GM21423 (cell line): ENCODE measurements at regions not wholly inside any gene's neighbourhood (a gene's known extent, or its start where the extent isn't known, plus 50 kb on each side); places are given as distances from the start of the nearest gene placed in this dataset.

Experiments
- ATAC-seq: cut with Tn5 transposase; IDR thresholded peaks from one replicate; pipeline ENCODE4 v1.9.1; 2021; ENCODE audit warnings: mild to moderate bottlenecking, moderate library complexity; ENCODE audit not compliant: unreplicated experiment

DNA sequence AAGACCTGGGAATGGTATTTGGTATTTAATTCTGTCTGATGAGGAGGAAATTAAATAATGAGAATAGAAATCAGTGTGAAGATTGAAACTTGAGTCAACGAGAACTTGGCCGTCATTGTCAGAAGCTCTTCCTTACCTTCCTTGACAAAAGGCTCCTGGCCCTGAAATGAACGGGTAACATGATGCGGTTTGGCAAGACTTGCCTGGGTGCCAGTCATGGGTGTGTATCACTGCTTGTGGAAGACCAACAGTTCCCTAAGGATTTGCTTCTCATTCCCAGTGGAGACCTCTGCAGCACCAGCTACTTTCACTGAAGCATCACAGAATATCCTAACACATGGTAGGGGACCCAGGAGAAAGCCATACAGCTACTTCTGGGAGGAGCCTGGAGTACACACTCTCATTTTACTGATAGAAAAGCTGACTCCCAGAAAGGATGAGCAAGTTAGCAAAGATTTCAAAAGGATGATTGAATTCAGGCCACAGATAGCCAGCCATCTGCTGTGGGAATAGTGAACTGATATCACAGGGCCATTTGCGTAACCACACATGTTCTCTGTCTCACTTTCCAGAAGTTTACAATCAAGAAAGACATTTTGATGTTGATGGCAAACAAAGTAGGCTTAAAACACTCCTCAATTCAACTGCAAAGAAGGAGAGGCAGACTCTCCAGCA lies 258.1 kb upstream of the SALL1 start:
- ATAC-seq: no peak

DNA sequence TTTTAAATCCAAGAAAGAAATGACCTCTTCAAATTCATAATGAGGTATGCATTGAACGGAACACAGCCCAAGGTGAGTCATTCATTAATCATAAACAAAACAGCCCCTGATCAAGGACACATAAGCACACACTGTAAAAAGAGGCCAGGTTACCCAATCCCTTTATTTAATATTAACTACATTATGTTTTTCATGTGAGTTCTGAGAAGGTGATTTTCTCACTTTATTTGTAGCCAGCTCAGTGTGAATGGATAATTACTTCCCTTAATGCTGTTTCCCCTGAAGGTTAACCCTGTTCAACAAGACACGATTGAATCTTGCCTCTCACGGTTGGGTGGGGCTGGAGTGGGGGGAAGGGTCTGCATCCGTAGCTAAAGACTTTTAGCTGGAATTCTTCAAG lies 257.3 kb upstream of the SALL1 start:
- ATAC-seq: no peak

DNA sequence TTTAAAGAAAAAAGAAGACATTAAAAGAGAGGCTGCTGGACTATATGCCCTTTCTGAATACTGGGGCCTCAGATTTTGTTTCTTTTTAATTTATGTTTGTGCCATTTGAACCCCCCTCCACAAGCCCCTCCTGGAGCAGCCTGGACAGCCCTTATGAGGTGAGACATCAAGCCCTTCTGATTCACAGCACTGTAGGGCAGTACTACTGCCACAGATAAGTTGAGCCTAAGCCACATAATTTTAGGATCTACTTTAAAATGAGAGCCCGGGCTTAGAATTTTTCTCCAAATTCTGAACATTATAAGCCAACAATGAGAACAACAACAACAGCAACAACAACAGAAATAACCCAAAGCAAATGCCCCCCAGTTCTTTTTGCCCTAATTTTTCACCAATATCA lies 256.9 kb upstream of the SALL1 start:
- ATAC-seq: no peak

DNA sequence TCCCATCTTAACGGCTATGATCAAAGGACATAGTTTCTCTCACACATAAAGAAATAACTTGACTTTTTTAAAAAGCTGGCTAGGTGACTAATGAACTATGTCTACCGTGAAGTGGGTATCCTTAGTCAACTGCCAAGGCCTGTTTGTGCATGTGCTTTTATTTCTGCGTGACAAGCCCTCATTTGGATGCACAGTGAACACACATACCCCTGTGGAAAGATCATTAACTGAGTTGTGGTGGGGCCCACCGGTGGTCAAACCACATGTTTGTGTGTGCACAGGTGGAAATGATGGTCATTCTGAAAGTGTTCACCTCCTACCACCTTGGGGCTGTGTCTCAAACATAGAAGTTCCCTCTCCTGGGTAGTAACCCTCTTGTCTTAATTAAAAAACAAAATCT lies 256.1 kb upstream of the SALL1 start:
- no peak for ATAC-seq

DNA sequence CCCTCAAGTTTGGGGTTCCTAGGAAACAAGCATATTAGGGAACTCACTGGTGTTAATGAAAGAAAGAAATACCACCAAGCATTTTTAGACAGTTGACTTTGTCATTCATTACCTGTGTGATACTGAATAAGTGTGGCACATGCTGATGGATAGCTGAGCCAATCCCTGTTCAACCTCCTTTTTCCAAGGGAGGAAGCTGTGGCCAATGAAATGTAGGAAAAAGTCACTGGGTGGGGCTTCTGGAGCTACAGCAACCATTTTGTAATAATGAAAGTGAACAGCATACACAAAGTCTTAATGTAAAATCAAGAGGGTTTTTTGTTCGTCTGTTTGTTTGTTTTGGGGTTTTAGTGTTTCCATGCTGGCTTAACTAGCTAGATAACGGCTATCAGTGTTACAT lies 254.3 kb upstream of the SALL1 start:
- no peak for ATAC-seq

DNA sequence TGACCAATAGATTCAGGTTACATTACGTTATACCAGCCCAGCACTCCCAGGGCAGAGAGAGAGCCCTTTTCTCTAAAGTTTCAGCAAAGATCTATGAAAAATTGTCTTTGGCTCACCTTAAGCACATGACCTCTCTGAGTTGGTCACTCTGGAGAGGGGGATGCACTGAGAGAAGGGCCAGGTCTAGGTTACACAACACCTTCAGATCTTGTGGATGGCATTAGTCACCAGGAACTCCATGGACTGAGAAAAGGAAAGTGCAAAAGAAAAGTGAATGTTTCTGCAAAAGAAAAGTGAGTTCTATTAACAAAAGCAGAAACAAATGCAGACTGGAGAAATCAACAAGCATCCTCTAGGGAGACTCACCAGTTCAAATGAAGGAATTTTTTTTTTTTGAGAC lies 253.3 kb upstream of the SALL1 start:
- no peak for ATAC-seq

DNA sequence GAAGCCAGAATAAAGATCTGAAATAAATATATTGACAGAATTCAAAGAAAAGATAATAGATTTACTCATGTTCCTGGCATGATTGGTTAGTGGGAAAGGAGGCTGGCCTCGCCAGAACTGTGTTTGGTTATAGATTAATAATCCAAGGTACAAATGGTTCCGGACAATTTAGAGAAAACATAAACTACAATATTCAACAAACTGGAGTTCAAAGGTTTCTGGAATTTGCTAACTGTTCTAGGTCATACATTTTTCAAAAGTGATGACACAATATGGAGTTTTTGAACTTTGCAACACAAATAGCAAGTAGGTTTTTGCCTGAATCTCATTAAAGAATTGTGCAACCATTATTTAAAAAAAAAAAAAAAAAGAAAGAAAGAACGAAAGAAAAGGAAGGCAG lies 251.7 kb upstream of the SALL1 start:
- ATAC-seq: no peak

DNA sequence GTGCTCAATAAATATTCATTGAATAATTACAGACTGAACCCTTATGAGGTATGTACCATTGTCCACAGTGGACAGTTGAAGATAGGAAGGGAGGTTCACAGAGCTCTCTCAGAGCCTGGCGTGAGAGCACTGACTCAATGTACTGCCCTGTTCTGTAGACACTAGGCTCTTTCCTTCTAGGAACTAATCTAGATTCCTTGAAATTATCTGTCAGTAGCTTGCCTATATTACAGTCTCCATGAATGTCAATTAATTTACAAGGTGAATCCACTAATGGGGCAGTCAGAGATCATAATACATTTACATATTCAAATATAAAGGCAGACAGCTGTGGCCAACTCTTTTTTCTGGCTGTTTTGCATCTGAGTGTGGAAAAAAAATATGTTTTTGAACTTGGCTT lies 251.2 kb upstream of the SALL1 start:
- no peak for ATAC-seq

DNA sequence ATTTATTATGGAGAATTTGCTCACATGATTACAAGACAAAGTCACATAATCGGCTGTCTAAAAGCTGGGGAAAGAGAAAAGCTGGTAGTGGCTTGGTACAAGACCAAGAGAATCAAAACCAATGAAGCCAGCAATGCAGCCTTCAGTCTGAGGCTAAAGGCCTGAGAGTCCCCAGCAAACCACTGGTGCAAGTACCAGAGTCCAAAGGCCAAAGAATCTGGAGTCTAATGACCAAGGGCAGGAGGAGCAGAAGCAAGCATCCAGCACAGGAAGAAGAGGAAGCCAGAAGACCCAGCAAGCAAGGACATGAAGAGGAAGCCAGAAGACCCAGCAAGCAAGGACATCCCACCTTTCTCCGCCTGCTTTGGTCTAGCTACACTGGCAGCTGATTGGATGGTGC lies 250.6 kb upstream of the SALL1 start:
- no peak for ATAC-seq

DNA sequence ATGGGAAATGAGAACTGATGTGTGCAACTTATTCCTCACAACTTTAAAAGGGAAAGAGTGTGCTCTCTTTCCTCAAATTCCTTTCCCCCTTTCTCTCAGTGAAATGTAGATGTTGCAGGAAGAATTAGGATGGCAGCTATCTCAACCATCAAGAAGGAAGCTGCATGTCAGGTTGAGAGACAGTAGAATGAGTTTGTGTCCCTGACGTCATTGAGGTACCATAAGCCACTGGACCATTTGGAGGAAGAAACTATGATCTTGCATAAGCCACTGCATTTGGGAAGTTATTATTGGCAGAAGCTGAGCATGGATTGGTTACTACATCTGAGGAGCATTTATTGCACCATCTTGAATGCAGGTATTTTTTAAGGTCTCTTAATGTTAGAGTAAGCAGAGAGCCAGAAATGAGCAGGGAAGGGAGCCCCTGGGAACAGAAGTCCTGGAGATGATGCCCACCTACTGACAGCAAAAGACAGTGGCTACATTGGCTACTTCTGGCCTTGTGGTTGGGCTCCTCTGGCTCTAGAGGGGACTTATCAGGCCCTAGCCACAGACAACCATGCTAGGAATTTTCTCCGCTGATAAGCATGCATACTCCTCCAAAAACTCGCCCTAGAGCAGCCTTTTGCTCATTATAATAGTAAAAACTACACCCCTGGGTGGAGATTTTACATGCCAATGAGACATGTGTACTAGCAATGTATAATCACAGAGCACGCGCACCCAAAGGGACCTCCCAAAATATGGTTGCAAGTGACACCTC lies 249.0 kb upstream of the SALL1 start:
- ATAC-seq: no peak

DNA sequence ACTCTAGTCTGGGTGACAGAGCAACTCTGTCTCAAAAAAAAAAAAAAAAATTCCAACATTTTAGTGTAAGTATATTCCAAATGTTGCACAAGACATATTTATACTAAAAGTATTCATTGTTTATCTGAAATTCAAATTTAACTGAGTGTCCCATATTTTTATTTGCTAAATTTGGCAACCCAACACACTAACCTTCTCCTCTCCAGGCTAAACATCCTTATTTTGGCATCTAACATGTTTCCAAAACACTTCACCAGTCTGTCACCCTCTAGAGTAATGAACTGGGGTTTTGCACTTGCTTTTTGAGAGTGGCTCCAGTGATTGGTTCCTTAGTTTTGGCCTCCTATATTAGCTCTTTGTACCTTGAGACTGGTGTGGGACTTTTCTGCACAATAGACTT lies 243.4 kb upstream of the SALL1 start:
- ATAC-seq: no peak

DNA sequence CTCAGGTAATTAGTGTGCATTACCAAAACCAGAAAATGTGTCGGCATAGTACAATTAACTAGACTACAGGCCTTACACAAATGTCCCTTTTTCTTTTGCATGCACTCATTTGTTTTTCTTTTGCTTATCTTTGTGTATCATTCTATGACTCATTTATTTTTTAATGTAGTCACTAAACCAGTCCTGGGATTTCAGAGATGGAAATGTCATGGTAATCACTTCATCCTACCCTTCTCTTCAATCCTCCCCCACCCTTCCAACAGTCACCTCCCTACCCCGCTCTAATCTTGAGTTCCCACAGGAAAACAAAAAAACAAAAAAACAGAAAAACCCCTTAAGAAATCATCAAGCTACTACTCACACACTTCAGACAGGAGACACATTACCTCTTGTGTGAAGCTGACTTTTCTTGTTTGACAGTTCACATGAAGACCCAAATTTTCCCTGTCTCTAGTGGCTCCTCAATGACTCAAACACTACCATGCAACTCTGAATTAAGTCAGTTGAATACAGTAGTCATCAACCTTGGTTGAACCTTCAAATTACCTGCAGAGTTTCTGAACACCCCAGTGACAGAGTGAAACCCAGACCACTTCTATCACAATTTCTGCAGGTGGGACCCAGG lies 242.4 kb upstream of the SALL1 start:
- no peak for ATAC-seq

DNA sequence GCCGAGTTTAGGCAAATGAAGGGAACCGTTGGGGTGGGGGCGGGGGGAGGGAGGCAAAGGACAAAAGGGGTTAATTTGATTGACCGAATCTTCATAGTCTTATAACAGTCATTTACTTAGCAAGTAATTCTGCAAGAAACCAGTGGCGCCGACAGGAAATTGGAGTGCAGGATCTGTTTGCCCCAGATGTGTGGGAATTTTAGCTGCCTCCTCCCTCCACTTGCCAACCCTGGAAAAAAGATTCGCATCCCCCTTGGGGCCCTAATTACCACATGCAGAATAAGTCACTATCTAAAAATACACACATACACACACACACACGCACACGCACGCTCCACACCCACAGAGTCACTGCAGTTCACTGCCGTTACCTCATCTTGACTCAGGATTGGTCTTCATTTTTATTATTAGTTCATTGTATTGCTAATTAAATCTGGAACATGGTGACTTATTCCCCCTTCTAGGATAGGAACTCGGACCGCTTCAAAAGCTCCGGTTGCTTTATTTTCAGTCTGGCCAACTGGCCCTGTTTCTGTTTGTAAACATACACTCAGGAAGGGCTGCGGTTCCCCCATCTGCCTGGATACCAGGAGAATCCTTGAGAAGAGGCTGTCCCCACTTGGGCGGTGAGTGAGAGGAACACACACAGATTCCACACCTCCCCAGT lies 241.6 kb upstream of the SALL1 start:
- no peak for ATAC-seq

DNA sequence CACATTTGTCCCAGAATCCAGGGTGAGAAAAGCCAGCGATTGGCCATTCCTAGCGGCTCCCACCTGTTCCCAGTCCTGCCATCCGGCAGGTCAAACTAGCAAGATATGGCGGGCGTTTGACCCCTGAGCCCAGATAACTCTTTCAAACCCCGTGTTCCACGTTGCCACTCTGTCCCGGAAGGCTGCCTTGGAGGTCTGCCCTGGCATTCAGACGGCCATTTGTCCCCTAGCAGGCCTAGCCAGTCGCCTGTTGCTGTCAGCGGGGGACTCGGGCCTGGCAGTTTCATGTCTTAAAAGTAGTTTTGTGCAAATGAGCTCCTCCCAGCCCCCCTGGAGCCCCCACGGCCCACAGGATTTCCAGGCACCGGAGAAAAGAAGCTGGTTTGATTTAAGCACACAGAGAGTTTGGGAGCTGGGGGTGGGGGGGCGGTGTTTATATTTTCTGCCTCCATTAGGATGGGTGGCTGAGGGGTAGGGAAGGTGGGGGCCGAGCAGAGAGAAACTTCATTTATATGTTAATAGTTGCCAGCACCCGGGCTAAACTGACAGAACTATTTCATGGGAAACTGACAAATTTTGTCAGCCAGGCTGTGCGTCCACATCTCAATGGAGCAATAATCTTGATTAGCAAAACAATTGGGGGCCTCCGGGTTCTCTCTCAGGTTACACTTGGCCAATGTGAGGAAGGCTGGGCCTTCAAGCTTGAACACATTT lies 240.9 kb upstream of the SALL1 start:
- ATAC-seq: no peak

DNA sequence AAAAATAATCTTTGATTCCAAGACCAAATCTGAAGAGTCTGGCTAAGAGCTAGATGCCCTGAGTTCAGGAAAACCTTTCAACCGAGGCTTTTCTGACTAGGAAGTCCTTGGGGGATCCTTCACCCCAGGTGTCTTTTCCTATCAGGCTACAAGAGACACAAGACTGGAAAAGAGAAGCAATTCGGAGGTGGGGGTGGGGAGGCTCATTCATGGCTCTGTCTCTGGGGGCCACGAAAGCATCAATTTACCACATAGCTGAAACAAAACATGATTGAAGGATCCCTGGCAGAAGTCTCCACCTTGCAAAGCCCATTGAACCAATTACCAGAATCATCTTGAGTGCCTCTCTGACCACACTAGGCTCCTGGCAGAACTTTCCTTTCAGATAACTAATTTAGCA lies 239.8 kb upstream of the SALL1 start:
- no peak for ATAC-seq

DNA sequence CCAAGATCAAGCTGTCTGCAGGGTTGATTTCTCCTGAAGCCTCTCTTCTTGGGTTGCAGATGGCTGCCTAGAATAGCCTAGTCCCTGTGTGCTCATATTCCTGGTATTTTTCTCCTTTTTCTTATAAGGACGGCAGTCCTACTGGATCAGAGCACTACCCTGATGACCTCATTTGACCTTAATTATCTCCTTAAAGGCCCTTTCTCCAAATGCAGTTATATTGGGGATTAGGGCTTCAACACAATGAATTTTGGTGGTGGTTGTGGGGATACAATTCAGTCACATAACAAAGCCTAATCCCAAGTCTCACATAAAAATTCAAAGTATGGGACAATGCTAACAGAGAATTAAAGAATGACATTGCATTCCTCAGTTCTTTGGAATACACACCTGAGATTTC lies 238.8 kb upstream of the SALL1 start:
- no peak for ATAC-seq

DNA sequence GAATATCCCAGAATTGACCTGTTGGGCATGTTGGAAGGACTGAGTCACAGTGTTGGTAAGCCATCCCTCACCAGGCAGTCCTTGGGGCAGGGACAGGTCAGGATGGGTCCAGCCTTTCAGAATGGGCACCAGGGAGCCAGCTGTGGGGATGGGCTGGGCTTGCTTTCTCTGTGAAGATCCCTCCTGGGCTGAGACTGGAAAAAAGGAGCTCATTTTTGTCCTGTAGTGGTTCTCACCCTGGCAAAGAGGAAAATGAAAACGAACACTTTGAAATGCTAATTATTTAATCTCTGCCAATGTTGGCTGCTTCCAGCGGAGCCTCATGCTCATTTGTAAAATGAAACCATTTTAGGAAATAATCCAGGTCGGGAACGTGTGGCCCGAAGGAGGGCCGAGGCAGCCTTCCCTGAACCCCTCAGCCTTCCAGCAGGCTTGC lies 237.5 kb upstream of the SALL1 start:
- no peak for ATAC-seq

DNA sequence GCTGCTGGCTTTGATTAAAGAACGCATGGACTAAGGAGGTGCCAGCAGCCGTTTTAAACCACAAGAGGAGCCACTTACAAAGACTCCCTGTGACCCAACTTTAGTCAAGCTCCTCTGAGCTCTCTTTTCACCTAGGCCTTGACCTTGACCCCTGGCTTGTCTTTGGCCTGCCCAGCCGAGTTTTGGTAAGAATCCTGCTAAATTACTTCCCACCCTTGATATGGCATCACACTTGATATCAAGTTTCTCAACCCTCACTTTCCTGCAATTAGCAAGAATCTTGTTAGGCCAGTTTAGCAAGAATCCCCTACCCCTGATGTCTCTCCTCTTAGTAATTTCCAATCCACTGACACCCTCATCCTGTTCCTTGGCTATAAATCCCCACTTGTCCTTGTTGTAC lies 232.8 kb upstream of the SALL1 start:
- no peak for ATAC-seq

DNA sequence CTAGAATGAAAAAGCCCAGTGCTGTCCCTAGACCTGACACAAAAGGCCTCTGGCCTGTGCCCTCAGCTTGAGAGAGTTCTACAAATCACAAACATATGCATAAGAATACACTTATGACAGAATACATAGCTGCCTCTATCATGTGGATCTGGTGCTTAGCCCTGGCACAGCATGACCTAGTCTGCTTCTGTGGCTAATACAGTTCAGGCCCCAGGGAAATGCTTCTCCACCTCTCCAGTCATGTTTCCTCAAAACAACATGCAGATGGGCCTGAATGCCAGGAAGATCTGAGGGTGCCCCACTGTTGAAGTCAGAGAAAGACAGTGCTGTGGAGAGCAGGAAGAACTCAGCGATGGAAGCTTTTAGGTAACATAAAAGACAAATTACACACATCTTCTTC lies 231.9 kb upstream of the SALL1 start:
- no peak for ATAC-seq

DNA sequence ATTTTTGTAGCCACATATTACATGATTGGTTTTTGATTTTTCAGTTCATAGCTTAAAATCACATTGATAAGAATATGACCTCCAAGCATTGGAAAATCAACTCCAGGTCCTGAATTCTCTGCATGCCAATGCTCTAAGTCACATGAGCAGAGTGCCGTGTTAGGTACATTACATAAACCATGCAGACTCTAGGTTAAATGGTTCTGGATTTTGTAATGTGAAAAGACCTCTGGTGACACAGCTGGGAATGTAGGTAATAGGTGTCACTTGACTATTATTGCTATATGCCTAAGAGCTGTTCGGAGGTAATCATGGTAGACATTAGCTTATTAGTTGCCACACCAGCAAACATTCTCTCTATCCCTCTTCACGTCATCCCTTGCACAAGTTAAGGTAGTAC lies 231.1 kb upstream of the SALL1 start:
- no peak for ATAC-seq

DNA sequence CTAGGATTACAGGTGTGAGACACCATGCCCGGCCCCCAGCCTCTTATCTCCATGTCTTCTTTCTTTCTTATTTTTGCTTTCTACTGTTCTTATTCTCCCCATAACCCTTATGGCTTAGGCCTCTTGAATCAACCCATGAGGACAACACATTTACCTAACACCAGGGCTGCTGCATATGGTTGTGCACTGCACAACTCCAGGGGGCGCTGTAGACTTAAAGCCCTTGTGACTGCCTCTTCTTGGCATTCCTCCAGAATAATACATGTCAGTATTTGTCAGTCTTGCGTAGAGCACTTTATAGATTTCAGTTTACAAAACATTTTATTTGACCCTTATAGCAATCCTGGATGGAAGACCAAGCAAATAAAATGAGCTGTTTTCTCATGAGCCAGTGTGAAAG lies 225.0 kb upstream of the SALL1 start:
- no peak for ATAC-seq
